ENCODE measurements at regions not wholly inside any gene's neighbourhood (a gene's known extent, or its start where the extent isn't known, plus 50 kb on each side); places are given as distances from the start of the nearest gene placed in this dataset.
"Not testable (repeated sequence)": the region's sequence is repeated elsewhere in the genome, so short reads cannot be mapped to it uniquely, and the experiment has no call there.

- not testable (repeated sequence) for H3K27ac Mint-ChIP-seq, H3K4me3 Mint-ChIP-seq
Measured at GRCh38 chr10:2883983-2884540, 183.3 kb upstream of the PFKP start.

DNA sequence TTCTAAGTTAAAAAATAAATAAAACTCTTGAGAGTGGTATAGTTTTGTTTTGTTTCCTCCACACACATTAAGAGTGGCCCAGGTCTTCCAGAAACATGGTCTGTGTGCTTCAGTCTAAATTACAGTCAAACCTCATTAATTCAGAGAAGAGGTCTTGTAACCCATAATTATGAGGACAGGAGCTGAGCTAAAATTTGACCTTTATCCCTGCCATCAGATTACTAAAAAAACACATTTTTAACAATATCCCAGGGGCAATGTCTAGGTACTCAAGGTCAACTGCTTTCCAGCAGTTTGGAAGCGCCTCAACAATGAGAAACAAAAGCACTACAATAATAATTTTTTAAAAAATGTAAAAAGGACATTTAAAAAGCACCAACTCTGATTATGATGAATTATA is 184.1 kb upstream of the PFKP start:
- no peaks in the 10 kb centered on the region for H3K4me1 Mint-ChIP-seq
- peaks cover 6% of the 10 kb centered on the region for H3K27me3 Mint-ChIP-seq
- no peaks in the 10 kb centered on the region for H3K9me3 Mint-ChIP-seq
- no peaks in the 10 kb centered on the region for H3K36me3 Mint-ChIP-seq
- no peak overlapping the region for H3K27ac Mint-ChIP-seq
- H3K4me3 Mint-ChIP-seq: no peak overlapping the region

More at GRCh38 chr10:2883983-2884540, 183.3 kb upstream of the PFKP start:
- H3K36me3 Mint-ChIP-seq, H3K4me1 Mint-ChIP-seq, H3K9me3 Mint-ChIP-seq, H3K27me3 Mint-ChIP-seq: not testable (repeated sequence)

- H3K4me3 Mint-ChIP-seq: no peak overlapping the region
- H3K27ac Mint-ChIP-seq: no peak overlapping the region
- no peaks in the 10 kb centered on the region for H3K4me1 Mint-ChIP-seq
- H3K27me3 Mint-ChIP-seq: peaks cover 6% of the 10 kb centered on the region
- no peaks in the 10 kb centered on the region for H3K36me3 Mint-ChIP-seq
- H3K9me3 Mint-ChIP-seq: no peaks in the 10 kb centered on the region
Measured at GRCh38 chr10:2882628-2883027, 184.7 kb upstream of the PFKP start.

DNA sequence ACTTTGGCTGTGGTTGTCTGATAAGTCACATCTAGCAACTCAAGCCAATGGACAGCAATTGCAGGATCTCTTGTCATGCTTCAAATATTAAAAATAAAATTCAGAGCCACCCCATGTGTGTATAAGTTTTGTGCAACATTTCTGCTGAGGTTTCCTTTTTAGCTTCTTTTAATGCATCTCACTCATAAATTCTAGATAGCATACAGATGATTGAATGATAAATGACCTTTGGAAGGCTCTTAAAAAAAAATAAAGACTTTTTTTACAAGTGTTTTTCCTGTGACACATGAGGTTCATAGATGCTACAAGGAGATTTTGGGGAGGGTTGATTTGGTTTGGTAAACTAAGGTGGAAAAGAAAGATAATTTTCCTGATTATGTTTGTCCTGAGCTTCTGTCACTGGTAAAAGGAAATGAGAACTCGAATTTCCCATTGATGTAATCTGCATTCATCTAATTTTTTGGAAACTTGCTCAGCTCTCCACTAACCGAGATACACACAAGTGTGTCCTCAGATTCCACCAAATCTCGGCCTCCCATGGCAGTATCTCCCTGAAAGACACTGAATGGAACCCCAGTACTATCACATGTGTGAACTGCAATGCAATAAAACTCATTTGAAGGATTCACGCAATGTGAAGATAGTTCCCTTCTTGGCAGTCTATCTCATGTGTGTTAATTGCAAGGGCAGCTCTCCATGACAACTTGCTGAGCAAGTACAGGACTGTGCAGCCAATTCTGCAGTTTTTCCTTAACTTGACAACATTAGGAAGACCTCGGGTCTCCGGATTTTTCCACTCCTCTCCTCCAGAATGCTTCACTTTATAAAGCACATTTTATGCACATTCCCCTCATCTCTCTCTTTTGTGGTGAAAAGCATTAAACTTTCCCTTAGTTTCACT is 185.4 kb upstream of the PFKP start:
- H3K4me3 Mint-ChIP-seq: no peak overlapping the region
- no peaks in the 10 kb centered on the region for H3K4me1 Mint-ChIP-seq
- no peak overlapping the region for H3K27ac Mint-ChIP-seq
- H3K36me3 Mint-ChIP-seq: no peaks in the 10 kb centered on the region
- H3K27me3 Mint-ChIP-seq: peaks cover 8% of the 10 kb centered on the region
- no peaks in the 10 kb centered on the region for H3K9me3 Mint-ChIP-seq

DNA sequence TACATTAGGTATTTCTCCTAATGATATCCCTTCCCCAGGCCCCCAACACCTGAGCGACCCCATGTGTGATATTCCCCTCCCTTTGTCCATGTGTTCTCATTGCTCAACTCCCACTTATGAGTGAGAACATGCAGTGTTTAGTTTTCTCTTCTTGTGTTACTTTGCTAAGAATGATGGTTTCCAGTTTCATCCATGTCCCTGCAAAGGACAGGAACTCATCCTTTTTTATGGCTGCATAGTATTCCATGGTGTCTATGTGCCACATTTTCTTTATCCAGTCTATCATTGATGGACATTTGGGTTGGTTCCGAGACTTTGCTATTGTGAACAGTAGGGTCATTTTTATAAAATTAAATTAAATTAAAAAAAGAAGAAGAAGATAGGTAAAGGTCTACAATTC is 187.3 kb upstream of the PFKP start:
- not testable (repeated sequence) for H3K36me3 Mint-ChIP-seq, H3K9me3 Mint-ChIP-seq, H3K27ac Mint-ChIP-seq, H3K4me1 Mint-ChIP-seq, H3K27me3 Mint-ChIP-seq, H3K4me3 Mint-ChIP-seq

- Mint-ChIP-seq H3K4me3 (no peak overlapping the region), H3K4me1 (no peaks in the 10 kb centered on the region), H3K27ac (no peak overlapping the region), H3K36me3 (no peaks in the 10 kb centered on the region), H3K9me3 (no peaks in the 10 kb centered on the region), H3K27me3 (peaks cover 6% of the 10 kb centered on the region)
Measured at GRCh38 chr10:2878818-2879217, 188.5 kb upstream of the PFKP start.

DNA sequence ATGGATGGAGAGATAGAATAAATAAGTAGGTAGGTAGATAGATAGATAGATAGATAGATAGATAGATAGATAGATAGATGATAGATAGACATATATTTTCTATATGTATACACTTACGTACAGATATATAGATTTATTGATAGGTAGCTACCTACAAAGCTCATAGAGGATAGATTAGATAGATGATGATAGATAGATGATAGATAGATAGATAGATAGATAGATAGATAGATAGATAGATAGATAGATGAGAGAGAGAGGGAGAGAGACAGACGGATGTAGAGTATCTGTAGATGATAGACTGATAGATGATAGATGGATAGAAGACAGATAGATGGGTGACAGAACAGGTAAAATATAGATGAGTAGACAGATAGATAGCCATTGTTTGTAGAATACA is 191.3 kb upstream of the PFKP start:
- no peak overlapping the region for H3K27ac Mint-ChIP-seq
- no peaks in the 10 kb centered on the region for H3K9me3 Mint-ChIP-seq
- H3K4me3 Mint-ChIP-seq: no peak overlapping the region
- H3K27me3 Mint-ChIP-seq: peaks cover 8% of the 10 kb centered on the region
- H3K4me1 Mint-ChIP-seq: no peaks in the 10 kb centered on the region
- H3K36me3 Mint-ChIP-seq: no peaks in the 10 kb centered on the region

GRCh38 chr10:2874963-2875362 is 192.4 kb upstream of the PFKP start:
- no peaks in the 10 kb centered on the region for H3K4me1 Mint-ChIP-seq
- no peak overlapping the region for H3K27ac Mint-ChIP-seq
- no peaks in the 10 kb centered on the region for H3K36me3 Mint-ChIP-seq
- no peak overlapping the region for H3K4me3 Mint-ChIP-seq
- peaks cover 13% of the 10 kb centered on the region for H3K27me3 Mint-ChIP-seq
- H3K9me3 Mint-ChIP-seq: no peaks in the 10 kb centered on the region

- Mint-ChIP-seq H3K4me1 (no peaks in the 10 kb centered on the region), H3K27ac (no peak overlapping the region), H3K9me3 (no peaks in the 10 kb centered on the region), H3K27me3 (peaks cover 14% of the 10 kb centered on the region), H3K4me3 (no peak overlapping the region), H3K36me3 (no peaks in the 10 kb centered on the region)
Measured at GRCh38 chr10:2873769-2874168, 193.6 kb upstream of the PFKP start.

- H3K4me3 Mint-ChIP-seq: no peak overlapping the region
Measured at GRCh38 chr10:2871673-2872219, 195.6 kb upstream of the PFKP start.

DNA sequence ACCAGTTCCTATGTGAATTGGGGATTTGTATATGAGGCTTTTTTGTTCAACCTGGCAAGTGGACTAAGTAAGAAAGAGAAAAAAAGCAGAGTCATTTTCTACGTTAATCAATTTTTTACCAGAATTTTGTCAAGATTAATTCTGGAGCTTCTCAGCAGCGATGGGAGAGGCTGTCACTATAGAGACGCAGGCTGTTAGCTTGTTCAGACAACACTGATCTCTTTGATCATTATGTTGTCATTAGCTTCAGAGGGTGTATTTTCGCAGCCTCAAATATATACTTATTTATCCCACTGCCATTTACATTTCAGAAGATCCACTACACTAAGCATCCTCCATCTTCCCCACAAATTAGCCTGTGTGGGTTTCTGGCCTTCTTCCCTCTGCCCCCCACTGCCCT is 196.7 kb upstream of the PFKP start:
- Mint-ChIP-seq H3K27me3 (peaks cover 23% of the 10 kb centered on the region), H3K4me1 (no peaks in the 10 kb centered on the region), H3K27ac (no peak overlapping the region), H3K4me3 (no peak overlapping the region), H3K9me3 (no peaks in the 10 kb centered on the region), H3K36me3 (no peaks in the 10 kb centered on the region)

More at GRCh38 chr10:2871673-2872219, 195.6 kb upstream of the PFKP start:
- Mint-ChIP-seq H3K27me3 (peaks cover 23% of the 10 kb centered on the region), H3K9me3 (no peaks in the 10 kb centered on the region), H3K4me1 (no peaks in the 10 kb centered on the region), H3K27ac (no peak overlapping the region), H3K36me3 (no peaks in the 10 kb centered on the region)

- Mint-ChIP-seq H3K27ac (no peak overlapping the region), H3K4me1 (no peaks in the 10 kb centered on the region), H3K4me3 (no peak overlapping the region), H3K36me3 (no peaks in the 10 kb centered on the region), H3K9me3 (no peaks in the 10 kb centered on the region), H3K27me3 (peaks cover 25% of the 10 kb centered on the region)
Measured at GRCh38 chr10:2867788-2868299, 199.5 kb upstream of the PFKP start.

DNA sequence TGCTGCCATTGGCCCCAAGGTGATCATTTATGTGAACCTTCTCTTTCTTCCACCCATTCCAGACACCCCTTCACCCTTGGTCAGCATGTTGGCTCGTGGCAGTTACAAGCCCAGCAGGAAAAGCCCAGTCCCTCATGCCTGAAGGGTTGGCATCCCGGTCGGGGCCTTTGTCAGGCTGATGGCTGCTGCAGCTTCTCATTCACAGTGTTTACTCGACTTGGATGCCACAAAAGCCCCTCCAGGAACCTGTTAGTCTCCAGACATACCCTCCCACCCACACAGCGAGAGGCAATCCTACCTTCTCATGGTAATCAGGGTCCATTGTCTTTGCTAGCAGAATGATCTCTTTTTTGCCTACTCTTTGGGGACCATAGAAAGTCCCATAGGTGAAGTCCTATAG is 200.8 kb upstream of the PFKP start:
- Mint-ChIP-seq H3K36me3 (no peaks in the 10 kb centered on the region), H3K9me3 (no peaks in the 10 kb centered on the region), H3K4me3 (no peak overlapping the region), H3K4me1 (no peaks in the 10 kb centered on the region), H3K27ac (no peak overlapping the region), H3K27me3 (peaks cover 20% of the 10 kb centered on the region)

DNA sequence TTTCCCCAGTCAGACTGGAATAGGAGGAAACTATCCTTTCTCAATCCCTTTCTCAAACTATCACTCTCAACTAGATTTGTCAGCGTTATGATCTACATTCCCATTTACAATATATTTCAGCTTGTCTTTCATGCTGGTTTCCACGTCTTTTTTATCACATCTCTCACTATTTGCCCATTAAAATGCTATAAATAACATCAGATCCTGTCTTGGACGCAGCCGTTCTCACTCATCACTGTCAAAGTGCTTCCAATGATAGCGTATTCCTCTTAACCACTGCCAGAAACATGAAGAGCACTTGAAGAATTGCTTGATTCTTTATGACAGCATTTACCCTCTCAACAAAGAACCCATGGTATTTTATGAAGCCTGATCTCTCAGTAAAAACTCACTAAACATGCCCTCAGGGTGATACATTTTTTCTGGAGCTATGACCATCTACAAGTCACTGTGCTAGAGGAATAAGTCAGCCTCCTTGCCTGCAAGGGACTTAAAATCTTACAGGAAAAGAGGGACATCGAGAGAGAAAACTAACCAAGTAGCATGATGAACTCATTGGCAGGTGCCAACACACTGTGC is 205.6 kb upstream of the PFKP start:
- Mint-ChIP-seq H3K4me1 (no peaks in the 10 kb centered on the region), H3K27ac (no peak overlapping the region), H3K9me3 (no peaks in the 10 kb centered on the region), H3K4me3 (no peak overlapping the region), H3K36me3 (no peaks in the 10 kb centered on the region), H3K27me3 (peaks cover 8% of the 10 kb centered on the region)

DNA sequence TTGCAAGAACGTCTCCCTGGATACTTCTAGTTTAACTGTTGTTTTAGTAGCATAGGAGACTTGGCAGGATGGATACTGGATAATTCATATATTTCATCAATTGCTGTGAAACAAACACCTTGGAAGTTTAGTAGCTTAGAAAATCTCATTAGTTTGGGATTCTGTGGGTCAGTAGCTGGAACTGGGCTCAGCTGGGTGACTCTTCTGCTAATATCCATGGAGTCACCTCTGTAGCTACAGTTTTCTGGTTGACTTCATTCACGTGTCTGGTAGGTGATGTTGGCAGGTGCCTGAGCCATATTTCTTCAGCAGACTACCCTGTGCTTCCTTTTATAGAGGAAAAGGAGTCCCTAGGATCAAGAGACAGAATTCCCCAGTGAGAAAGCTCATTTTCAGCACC is 208.9 kb upstream of the PFKP start:
- no peaks in the 10 kb centered on the region for H3K36me3 Mint-ChIP-seq
- H3K4me3 Mint-ChIP-seq: no peak overlapping the region
- H3K9me3 Mint-ChIP-seq: no peaks in the 10 kb centered on the region
- H3K27ac Mint-ChIP-seq: no peak overlapping the region
- H3K27me3 Mint-ChIP-seq: peaks cover 23% of the 10 kb centered on the region
- no peaks in the 10 kb centered on the region for H3K4me1 Mint-ChIP-seq

DNA sequence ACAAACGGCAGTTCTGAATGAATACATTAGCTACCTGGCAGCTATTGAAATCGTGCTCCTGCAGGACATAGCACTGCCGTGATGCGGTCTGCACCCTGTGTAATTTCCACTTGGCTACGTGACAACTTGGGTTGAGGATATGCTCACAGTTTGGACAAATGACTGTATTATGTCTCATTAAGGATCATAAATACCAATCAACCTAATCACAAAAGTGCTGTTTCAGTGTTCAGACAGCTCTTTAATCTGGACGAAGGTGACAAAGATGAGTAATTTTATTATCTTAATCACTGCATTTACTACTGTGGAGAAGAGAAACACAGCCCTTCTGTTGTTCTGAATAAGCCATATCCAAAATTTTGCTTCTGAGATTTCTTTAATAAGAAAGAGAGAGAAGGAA is 210.8 kb upstream of the PFKP start:
- Mint-ChIP-seq H3K27me3 (peaks cover 30% of the 10 kb centered on the region), H3K9me3 (no peaks in the 10 kb centered on the region), H3K4me3 (no peak overlapping the region), H3K27ac (no peak overlapping the region), H3K4me1 (no peaks in the 10 kb centered on the region), H3K36me3 (no peaks in the 10 kb centered on the region)

Data from activated naive CD4-positive, alpha-beta T cell treated with anti-CD3 and anti-CD28 coated beads, Interleukin-2, amount 50 U/mL, for 24 hours (primary cell).